ENCODE measurements at regions not wholly inside any gene's neighbourhood (a gene's known extent, or its start where the extent isn't known, plus 50 kb on each side); places are given as distances from the start of the nearest gene placed in this dataset.
A peak's percentile ranks its signal among the peaks of the same experiment; 100 is the strongest.

DNA sequence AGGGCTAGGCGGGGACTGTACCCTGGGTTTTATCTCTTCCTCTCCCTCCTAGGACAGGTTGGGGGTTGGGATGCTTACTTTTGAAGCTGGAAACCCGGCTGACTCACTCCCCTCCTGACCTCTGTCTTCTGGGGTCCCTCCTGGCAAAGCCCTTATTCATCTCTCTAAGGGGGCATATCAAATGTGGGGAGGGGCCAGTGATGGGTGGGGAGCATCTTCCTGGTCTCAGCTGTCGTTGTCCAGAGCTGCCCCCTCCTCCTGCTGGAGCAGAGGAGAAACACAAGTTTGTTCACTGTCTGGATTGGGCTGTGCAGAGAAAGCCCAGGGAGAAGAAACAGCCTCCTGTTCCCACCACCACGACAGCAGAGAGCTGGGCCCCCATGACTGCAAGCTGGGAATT, 85.8 kb downstream of the TNFAIP2 start:
- peak overlapping the region; percentile 94 to 99 (median 97) for H3K27ac ChIP-seq
- DNase-seq (no peak), ATAC-seq (peak in 1 of 4 donors; percentile 9)
- intact Hi-C loops (cut with DNase I), result loop anchor here in 1 of 2 donors (10.0 kb wide), 1 partner anchor 76 kb away; no protein-coding TSS in a partner anchor
- H3K9me3 ChIP-seq, result no peaks in the 10 kb centered on the region
- H3K4me1 ChIP-seq, result peaks cover 0 to 27% (median 17%) of the 10 kb centered on the region in 4 donors
- TF ChIP-seq, protein P1, sequence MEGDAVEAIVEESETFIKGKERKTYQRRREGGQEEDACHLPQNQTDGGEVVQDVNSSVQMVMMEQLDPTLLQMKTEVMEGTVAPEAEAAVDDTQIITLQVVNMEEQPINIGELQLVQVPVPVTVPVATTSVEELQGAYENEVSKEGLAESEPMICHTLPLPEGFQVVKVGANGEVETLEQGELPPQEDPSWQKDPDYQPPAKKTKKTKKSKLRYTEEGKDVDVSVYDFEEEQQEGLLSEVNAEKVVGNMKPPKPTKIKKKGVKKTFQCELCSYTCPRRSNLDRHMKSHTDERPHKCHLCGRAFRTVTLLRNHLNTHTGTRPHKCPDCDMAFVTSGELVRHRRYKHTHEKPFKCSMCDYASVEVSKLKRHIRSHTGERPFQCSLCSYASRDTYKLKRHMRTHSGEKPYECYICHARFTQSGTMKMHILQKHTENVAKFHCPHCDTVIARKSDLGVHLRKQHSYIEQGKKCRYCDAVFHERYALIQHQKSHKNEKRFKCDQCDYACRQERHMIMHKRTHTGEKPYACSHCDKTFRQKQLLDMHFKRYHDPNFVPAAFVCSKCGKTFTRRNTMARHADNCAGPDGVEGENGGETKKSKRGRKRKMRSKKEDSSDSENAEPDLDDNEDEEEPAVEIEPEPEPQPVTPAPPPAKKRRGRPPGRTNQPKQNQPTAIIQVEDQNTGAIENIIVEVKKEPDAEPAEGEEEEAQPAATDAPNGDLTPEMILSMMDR (IDR thresholded peaks at IDR 0.05), result no peak
- 26% methylated on average over 4 of the region's 4 CpGs for WGBS (ENCODE audit: insufficient coverage, low coverage, low lambda C conversion rate, missing lambda C conversion rate)
- no peaks in the 10 kb centered on the region for H3K36me3 ChIP-seq
- H3K27me3 ChIP-seq, result no peaks in the 10 kb centered on the region
- H3K4me3 ChIP-seq, result peak overlapping the region; percentile 51 to 69 (median 56)

DNA sequence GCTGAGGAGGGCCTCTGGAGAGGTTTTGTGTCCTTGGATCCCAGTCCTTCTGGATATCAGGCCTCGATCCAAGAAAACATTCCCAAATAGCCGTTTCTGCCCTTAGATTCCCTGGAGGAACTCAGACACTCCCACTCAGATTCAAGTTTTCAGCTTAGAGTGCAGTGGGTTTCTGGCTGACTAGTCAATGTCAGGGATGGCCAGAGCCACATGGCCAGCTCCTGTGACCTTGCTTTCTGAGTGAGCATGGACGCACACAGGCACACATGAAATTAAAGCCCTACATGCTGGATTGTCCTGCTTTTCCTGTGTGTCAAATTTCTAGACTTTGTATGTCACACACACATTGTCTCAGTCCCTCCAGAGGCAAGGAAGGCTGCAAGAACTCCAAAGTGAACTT, 86.2 kb downstream of the TNFAIP2 start:
- intact Hi-C loops (cut with DNase I), result loop anchor here in 1 of 2 donors (10.0 kb wide), 1 partner anchor 75 kb away; no protein-coding TSS in a partner anchor
- no peak for DNase-seq
- no peaks in the 10 kb centered on the region for H3K27me3 ChIP-seq
- TF ChIP-seq, protein P1 (IDR thresholded peaks at IDR 0.05), result no peak
- TF ChIP-seq POLR2A (IDR thresholded peaks at IDR 0.05), result no peak
- H3K9me3 ChIP-seq, result no peaks in the 10 kb centered on the region
- WGBS (ENCODE audit: insufficient coverage, low coverage, low lambda C conversion rate, missing lambda C conversion rate), result 6% methylated on average over 3 of the region's 3 CpGs
- peak overlapping the region in 2 of 3 donors; percentile 51 to 69 for H3K4me3 ChIP-seq
- H3K27ac ChIP-seq, result peak overlapping the region; percentile 94 to 99 (median 97)
- no peak for ATAC-seq
- peaks cover 0 to 29% (median 17%) of the 10 kb centered on the region in 4 donors for H3K4me1 ChIP-seq
- no peaks in the 10 kb centered on the region for H3K36me3 ChIP-seq

GRCh38 chr14:103213331-103213730, 90.1 kb downstream of the TNFAIP2 start:
- Histone ChIP-seq H3K9me3 (no peaks in the 10 kb centered on the region), H3K27ac (peak overlapping the region; percentile 29 to 88 (median 51)), H3K4me3 (no peak overlapping the region), H3K4me1 (peaks cover 0 to 29% (median 13%) of the 10 kb centered on the region in 4 donors), H3K27me3 (no peaks in the 10 kb centered on the region), H3K36me3 (no peaks in the 10 kb centered on the region)
- TF ChIP-seq, protein P1 (IDR thresholded peaks at IDR 0.05), result no peak
- peak; percentile 49 for TF ChIP-seq POLR2A (IDR thresholded peaks at IDR 0.05)
- WGBS (ENCODE audit: insufficient coverage, low coverage, low lambda C conversion rate, missing lambda C conversion rate), result 37% methylated on average over 2 of the region's 2 CpGs
- ATAC-seq (peak; percentile 84 to 91 (median 86)), DNase-seq (peak; percentile 65 to 78 (median 66))
- intact Hi-C loops (cut with DNase I), result no loop called here

- 90% methylated on average over 11 of the region's 14 CpGs for WGBS (ENCODE audit: insufficient coverage, low coverage, low lambda C conversion rate, missing lambda C conversion rate)
- H3K36me3 ChIP-seq, result no peaks in the 10 kb centered on the region
- no peaks in the 10 kb centered on the region for H3K27me3 ChIP-seq
- H3K4me3 ChIP-seq, result no peak overlapping the region
- intact Hi-C loops (cut with DNase I), result no loop called here
- DNase-seq, result no peak
- peak overlapping the region in 1 of 3 donors; percentile 88 for H3K27ac ChIP-seq
- no peak for ATAC-seq
- peaks cover 0 to 26% (median 11%) of the 10 kb centered on the region in 4 donors for H3K4me1 ChIP-seq
- TF ChIP-seq, protein P1 (IDR thresholded peaks at IDR 0.05), result no peak
- no peaks in the 10 kb centered on the region for H3K9me3 ChIP-seq
Observed at GRCh38 chr14:103214461-103214958, 91.2 kb downstream of the TNFAIP2 start.

Data from right lobe of liver (tissue), 6 donors.